Common myeloid progenitor, CD34-positive (primary cell): ENCODE measurements at regions not wholly inside any gene's neighbourhood (a gene's known extent, or its start where the extent isn't known, plus 50 kb on each side); places are given as distances from the start of the nearest gene placed in this dataset.

Source experiments
- CTCF ChIA-PET: fragments of 350-600 bp; sonication (Branson Sonifier 250); formaldehyde crosslinking; loops from one replicate; lab custom pipeline; 2021; ENCODE audit warnings: antibody characterized with exemption; lab: Charles Lee
- POLR2A ChIA-PET: fragments of 350-600 bp; sonication (Branson Sonifier 250); formaldehyde crosslinking; loops from one replicate; lab custom pipeline; 2021; ENCODE audit warnings: antibody characterized with exemption; lab: Charles Lee
- DNase-seq, 3 donors: peaks; one replicate each; pipeline versions ENCODE4 v3.0.0 to v3.0.0-alpha.2; 2013
- H3K27ac ChIP-seq, 2 experiments: 1 replicate in 1 of 2; 2 replicates in 1 of 2; pipeline ENCODE4 v1.7.0; 2013; ENCODE audit warnings: inconsistent platforms in 2 of 2, low read length in 2 of 2, mild to moderate bottlenecking in 2 of 2, low read depth in 1 of 2, moderate library complexity in 1 of 2; ENCODE audit not compliant: severe bottlenecking in 2 of 2, insufficient read depth in 1 of 2, poor library complexity in 1 of 2
- H3K27me3 ChIP-seq, 5 experiments: replicated peaks in 2 of 5; 1 replicate in 3 of 5; 2 replicates in 2 of 5; pipeline versions ENCODE4 v1.6.1 to v1.7.0; 2013; ENCODE audit warnings: low read length in 4 of 5, mild to moderate bottlenecking in 2 of 5, moderate library complexity in 2 of 5, inconsistent platforms in 1 of 5; ENCODE audit not compliant: insufficient read depth in 5 of 5, control insufficient read depth in 4 of 5
- H3K36me3 ChIP-seq, 4 experiments: 1 replicate in 2 of 4; 2 replicates in 2 of 4; pipeline versions ENCODE4 v1.6.1 to v1.7.0; 2013; ENCODE audit warnings: low read length in 3 of 4, control low read depth in 1 of 4, mild to moderate bottlenecking in 1 of 4; ENCODE audit not compliant: control insufficient read depth in 4 of 4, insufficient read depth in 4 of 4
- H3K4me1 ChIP-seq, 4 experiments: 1 replicate in 3 of 4; 2 replicates in 1 of 4; pipeline versions ENCODE4 v1.6.1 to v1.7.1; 2013; ENCODE audit warnings: low read length in 3 of 4, mild to moderate bottlenecking in 3 of 4, control low read depth in 1 of 4, inconsistent platforms in 1 of 4, moderate library complexity in 1 of 4; ENCODE audit not compliant: control insufficient read depth in 4 of 4, insufficient read depth in 4 of 4; ENCODE audit errors: control extremely low read depth in 1 of 4
- H3K4me3 ChIP-seq, 7 experiments: 1 replicate in 4 of 7; 2 replicates in 3 of 7; pipeline versions ENCODE4 v1.5.1 to v1.7.0; 2013; ENCODE audit warnings: mild to moderate bottlenecking in 7 of 7, low read length in 6 of 7, moderate library complexity in 6 of 7, inconsistent platforms in 2 of 7, low read depth in 2 of 7, control low read depth in 1 of 7; ENCODE audit not compliant: insufficient read depth in 4 of 7, control insufficient read depth in 1 of 7; ENCODE audit errors: extremely low read depth in 1 of 7
- H3K9me3 ChIP-seq, 5 experiments: 1 replicate in 4 of 5; 2 replicates in 1 of 5; pipeline versions ENCODE4 v1.6.1 to v1.7.1; 2013; ENCODE audit warnings: low read length in 4 of 5, mild to moderate bottlenecking in 2 of 5, inconsistent platforms in 1 of 5, low read depth in 1 of 5, moderate library complexity in 1 of 5; ENCODE audit not compliant: control insufficient read depth in 4 of 5, insufficient read depth in 2 of 5; ENCODE audit errors: control extremely low read depth in 1 of 5
- WGBS: methylation state at CpG from one replicate; pipeline ENCODE4 v1.1.5; 2013; ENCODE audit not compliant: insufficient coverage; 5-methylcytosine and 5-hydroxymethylcytosine counted together

DNA sequence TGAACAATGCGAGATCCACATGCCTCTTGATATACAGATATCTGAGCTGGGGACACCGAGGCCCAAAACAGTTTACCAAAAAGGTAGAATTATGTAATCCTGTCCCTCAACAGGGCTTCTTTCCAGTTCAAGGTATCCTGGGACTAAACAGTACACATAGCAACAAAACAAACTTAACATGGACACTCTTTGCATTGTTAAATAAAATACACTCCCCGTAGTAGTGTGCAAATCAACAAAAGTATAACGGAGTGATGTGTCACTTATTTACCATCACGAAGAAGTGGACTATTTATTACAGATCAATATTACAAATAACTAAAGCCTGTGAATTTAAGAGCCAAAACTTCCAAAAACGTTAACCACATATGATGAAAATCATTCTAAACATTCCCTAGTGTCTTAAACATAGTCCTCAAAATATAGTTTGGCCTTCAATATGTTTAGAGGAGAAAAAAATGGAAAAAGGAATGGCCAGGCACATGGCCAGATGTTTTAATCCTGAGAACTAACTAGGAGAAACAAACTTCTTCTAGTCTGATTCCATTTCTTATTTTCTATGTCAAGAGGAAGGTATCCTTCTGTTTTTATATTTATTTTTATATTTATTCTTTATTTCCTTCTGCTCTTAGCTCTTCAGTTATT lies 377.5 kb downstream of the OSR1 start:
- no peak overlapping the region for H3K27ac ChIP-seq
- WGBS: 96% methylated on average over 4 of the region's 6 CpGs
- H3K4me3 ChIP-seq: no peak overlapping the region
- H3K9me3 ChIP-seq: no peaks in the 10 kb centered on the region
- H3K27me3 ChIP-seq: no peaks in the 10 kb centered on the region
- H3K4me1 ChIP-seq: no peaks in the 10 kb centered on the region
- CTCF ChIA-PET: no interaction called here
- DNase-seq: no peak
- POLR2A ChIA-PET: no interaction called here
- H3K36me3 ChIP-seq: no peaks in the 10 kb centered on the region

DNA sequence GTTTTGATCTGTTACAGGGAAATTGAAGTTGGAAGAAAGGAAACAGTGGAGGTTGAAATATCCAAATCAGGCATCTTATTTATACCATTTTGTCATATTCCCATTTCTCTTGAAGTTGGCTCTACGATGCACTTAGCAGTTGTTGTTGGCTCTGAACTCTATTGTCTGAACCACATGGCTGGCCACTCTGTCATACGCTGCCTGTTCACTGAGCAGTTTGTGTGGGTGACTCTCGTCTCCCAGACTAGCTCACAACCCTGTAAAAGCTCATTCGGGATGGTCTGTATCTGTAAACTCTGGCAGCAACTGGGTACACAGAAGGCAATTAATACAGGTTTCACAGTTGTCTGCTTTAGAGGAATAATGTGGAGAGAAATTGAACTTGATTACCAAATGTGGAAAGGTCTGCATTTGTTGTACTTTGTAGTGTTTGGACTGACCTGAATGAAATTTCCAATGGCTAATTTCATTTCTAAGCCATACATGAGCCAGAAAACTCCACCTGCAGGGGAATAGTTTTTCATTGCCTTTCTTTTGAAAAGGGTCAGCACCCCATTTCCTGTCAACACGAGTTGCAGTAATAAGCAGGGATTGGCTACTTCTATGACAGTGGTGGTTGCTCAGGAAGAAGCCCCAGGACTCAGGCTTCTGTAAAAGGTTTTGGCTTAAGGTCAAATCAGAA lies 378.2 kb downstream of the OSR1 start:
- CTCF ChIA-PET: no interaction called here
- 73% methylated on average over 5 of the region's 5 CpGs for WGBS
- POLR2A ChIA-PET: no interaction called here

DNA sequence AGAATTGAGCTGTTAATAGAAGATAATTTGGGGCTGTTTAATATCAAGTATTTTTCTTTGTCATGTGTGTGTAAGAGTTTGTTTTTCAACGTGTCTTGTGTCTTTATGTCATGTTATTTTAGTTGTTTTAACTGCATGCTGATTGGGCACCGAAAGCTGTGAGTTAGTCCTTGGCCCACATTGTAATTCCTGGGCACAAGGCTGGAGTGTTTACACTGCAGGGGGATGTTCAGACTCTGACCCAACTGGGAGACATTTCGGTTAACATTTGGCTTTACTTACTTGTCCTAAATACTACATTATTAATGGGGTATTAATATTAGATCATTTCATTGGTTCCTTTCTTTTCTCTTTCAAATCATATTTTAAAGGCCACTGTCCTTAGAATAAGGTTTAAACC lies 381.0 kb downstream of the OSR1 start:
- POLR2A ChIA-PET: no interaction called here
- Histone ChIP-seq H3K4me3 (no peak overlapping the region), H3K4me1 (no peaks in the 10 kb centered on the region), H3K36me3 (no peaks in the 10 kb centered on the region), H3K27ac (no peak overlapping the region), H3K27me3 (no peaks in the 10 kb centered on the region), H3K9me3 (no peaks in the 10 kb centered on the region)
- DNase-seq: no peak
- WGBS: 100% methylated on average over 2 of the region's 3 CpGs
- CTCF ChIA-PET: no interaction called here

More for the DNA sequence above, 378.2 kb downstream of the OSR1 start:
- no peaks in the 10 kb centered on the region for H3K36me3 ChIP-seq
- DNase-seq: no peak
- H3K27ac ChIP-seq: no peak overlapping the region
- H3K4me1 ChIP-seq: no peaks in the 10 kb centered on the region
- no peak overlapping the region for H3K4me3 ChIP-seq
- H3K27me3 ChIP-seq: no peaks in the 10 kb centered on the region
- H3K9me3 ChIP-seq: no peaks in the 10 kb centered on the region

DNA sequence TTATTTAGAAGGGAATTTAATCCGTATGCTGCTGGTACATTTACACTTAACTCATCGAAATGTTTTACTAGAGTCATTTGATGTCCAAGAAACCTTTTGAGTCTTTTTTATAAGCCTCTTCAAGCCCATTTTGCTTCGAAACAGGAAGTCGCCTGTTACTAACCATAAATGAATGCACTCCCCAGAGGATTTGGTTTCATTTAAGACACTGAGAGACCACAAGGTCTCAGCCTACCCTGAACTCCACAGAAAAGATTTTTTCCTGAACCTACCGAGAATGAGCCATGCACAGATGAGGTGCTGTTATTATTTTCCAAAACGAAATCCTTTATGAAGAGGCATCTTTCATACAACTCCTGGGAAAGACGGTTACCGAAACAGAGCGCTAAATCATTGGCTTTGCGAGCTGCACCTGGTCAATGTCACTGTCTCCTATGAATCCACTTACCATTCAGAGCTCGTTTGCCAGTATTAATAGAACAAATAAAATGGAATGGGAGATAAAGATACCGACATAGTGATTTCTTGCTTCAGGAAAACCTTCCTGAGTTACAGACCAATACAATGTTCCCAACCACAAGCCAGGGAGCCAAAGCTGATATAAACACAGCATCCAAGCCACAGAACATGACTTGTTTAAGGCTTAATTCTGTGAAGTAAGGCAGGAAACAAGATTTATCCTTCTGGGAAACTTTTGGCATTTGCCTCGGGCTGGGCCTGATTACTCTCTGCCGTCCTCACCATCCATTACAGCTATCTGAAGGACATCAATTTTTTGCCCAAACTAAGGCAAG lies 382.1 kb downstream of the OSR1 start:
- 78% methylated on average over 10 of the region's 14 CpGs for WGBS
- CTCF ChIA-PET: no interaction called here
- no peak overlapping the region for H3K4me3 ChIP-seq
- H3K4me1 ChIP-seq: no peaks in the 10 kb centered on the region
- H3K27ac ChIP-seq: no peak overlapping the region
- H3K9me3 ChIP-seq: no peaks in the 10 kb centered on the region
- DNase-seq: no peak
- no peaks in the 10 kb centered on the region for H3K36me3 ChIP-seq
- no peaks in the 10 kb centered on the region for H3K27me3 ChIP-seq
- POLR2A ChIA-PET: interaction anchor here (0.5 kb wide), 1 partner anchor 75 kb away, joined by 4 read pairs; no protein-coding TSS in a partner anchor

DNA sequence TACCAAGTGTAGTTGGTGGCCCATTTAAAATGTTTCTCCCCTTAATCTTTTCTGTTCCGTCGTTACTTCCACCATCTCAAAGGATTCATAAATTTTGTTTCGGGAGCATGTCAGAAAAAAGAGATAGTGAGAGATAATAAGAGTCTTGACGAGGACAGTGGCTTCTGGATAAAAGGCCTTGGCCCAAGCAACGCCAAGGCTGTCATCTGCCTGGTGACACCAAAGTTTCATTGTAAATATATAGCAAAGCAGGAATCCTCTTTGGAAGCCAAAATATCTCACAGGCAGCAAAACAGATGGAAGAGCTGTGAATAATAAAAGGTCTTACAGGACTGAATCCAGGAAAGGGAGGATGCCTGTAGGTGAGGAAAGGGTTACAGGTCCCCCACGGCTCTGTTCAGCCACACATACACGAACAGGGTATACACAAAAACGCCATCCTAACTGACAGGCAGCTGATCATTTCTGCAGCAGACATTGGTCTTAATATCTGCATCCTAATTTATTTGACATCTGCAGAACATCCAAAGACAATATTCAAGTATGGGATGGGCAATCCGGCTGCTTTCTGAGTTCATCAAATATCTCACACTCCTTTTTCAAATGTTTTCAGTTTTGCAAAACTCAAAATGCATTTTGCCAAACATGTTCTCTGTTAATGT lies 382.8 kb downstream of the OSR1 start:
- Histone ChIP-seq H3K4me1 (no peaks in the 10 kb centered on the region), H3K27me3 (no peaks in the 10 kb centered on the region), H3K4me3 (no peak overlapping the region), H3K9me3 (no peaks in the 10 kb centered on the region), H3K36me3 (no peaks in the 10 kb centered on the region), H3K27ac (no peak overlapping the region)
- DNase-seq: no peak
- POLR2A ChIA-PET: no interaction called here
- WGBS: 86% methylated on average over 5 of the region's 9 CpGs
- CTCF ChIA-PET: no interaction called here

DNA sequence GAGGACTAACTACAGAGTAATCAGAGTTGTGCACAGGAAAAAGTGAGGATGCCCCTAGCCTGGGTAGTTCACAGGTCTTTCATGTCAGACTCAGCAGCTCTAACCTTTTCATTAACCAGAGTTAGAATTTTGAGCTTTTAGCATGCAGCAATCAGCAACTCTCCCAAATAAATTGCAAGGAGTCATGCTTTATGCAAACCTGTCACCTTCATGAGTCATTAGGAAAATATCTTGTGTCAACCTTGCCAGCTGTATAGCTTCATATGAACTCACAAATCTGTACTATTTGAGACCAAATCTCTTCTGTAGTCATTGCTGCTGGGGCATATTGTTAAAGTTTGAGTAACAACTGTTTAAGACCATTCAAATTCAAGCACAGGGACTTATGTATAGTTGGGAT lies 382.3 kb upstream of the NT5C1B start:
- H3K36me3 ChIP-seq: no peaks in the 10 kb centered on the region
- no peak for DNase-seq
- no peaks in the 10 kb centered on the region for H3K9me3 ChIP-seq
- no peak overlapping the region for H3K4me3 ChIP-seq
- no peak overlapping the region for H3K27ac ChIP-seq
- ChIA-PET POLR2A (no interaction called here), CTCF (no interaction called here)
- no peaks in the 10 kb centered on the region for H3K4me1 ChIP-seq
- H3K27me3 ChIP-seq: no peaks in the 10 kb centered on the region

DNA sequence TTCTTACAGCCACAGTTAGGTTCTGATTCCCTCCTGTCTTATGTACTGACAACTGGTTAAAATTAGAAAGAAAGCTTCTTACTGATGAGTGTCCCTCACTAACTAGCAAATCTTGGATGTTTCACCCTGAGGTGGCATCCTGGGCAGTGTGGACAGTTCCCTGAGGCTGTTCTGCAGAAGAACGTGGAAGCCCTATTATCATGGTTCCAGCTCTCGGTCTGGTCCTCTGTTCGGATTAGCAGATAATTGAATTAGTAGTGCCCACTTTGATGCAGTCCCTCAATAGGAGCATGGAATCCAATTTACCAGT lies 381.7 kb upstream of the NT5C1B start:
- Histone ChIP-seq H3K27me3 (no peaks in the 10 kb centered on the region), H3K36me3 (no peaks in the 10 kb centered on the region), H3K4me3 (no peak overlapping the region), H3K27ac (no peak overlapping the region), H3K9me3 (no peaks in the 10 kb centered on the region), H3K4me1 (no peaks in the 10 kb centered on the region)
- ChIA-PET CTCF (no interaction called here), POLR2A (no interaction called here)
- 94% methylated on average over 2 of the region's 3 CpGs for WGBS
- no peak for DNase-seq
